ENCODE measurements at regions not wholly inside any gene's neighbourhood (a gene's known extent, or its start where the extent isn't known, plus 50 kb on each side); places are given as distances from the start of the nearest gene placed in this dataset.

DNA sequence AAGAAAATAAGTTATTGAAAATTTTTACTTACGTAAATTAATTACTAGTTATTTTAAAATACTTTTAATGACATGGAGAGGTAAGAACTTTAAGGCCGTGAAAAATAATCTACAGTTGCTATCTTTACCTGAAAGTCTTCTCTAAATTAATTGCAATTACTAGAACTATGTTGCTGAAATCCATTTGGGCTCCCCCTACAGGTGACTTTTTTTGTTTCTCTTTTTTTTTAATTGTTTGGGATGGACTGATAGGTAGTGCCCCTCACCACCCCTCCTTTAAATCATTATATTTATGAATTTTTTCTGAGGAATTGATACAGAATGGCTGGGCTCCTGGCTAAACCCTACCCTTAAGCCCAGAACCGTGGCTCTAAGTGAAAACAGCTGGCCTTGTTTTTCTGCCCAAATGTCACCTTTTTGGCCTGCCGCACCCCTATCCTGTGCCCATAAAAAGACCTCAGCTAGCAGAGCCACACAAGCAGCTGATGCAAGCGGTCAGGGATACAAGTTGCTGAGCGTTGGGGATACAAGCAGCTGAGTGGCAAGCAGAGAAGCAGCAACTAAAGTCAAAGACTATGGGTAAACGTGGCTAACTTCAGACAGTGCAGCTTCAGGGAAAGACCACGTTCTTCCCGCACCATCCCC is 315.2 kb upstream of the ACO1 start:
- CTCF ChIA-PET, result interaction anchor here (0.9 to 1.0 kb wide), 2 partner anchors 12 to 152 kb away, joined by 3 to 4 read pairs; no protein-coding TSS in a partner anchor
- no peaks in the 10 kb centered on the region for H3K9me2 ChIP-seq (ENCODE audit: insufficient read depth)
- no peak overlapping the region for H3K9ac ChIP-seq (ENCODE audit: low read length)
- RAD21 ChIA-PET (ENCODE audit: low non-redundant PET in 1 of 2, low total read pairs in 2 of 2, uncharacterized antibody in 2 of 2, unreplicated experiment in 2 of 2), result no interaction called here
- H3K79me2 ChIP-seq (ENCODE audit: insufficient read depth, low read length), result no peaks in the 10 kb centered on the region
- H3K4me3 ChIP-seq (replicated peaks in 1 of 2; ENCODE audit: low read depth in 1 of 2, low read length in 2 of 2), result no peak overlapping the region
- POLR2A ChIA-PET, result no interaction called here
- BruUV-seq (replicated peaks), result no TSS peak
- DNase-seq (ENCODE audit: low read depth, low spot score), result no peak
- H3K27me3 ChIP-seq (ENCODE audit: insufficient read depth, low read length), result no peaks in the 10 kb centered on the region
- ATAC-seq, result no peak
- H2AFZ ChIP-seq (ENCODE audit: low read depth, low read length, poor library complexity, severe bottlenecking), result no peak overlapping the region
- no peaks in the 10 kb centered on the region for H3K9me3 ChIP-seq (ENCODE audit: control insufficient read depth in 1 of 2, insufficient read depth in 1 of 2, low read depth in 1 of 2, low read length in 2 of 2)
- no peak overlapping the region for H3K4me2 ChIP-seq (ENCODE audit: low read length)
- H4K20me1 ChIP-seq (ENCODE audit: insufficient read depth), result no peaks in the 10 kb centered on the region
- H3K27ac ChIP-seq (ENCODE audit: low read depth, low read length), result no peak overlapping the region
- H3K4me1 ChIP-seq (ENCODE audit: control insufficient read depth in 1 of 2, insufficient read depth in 2 of 2, low read length in 2 of 2), result no peaks in the 10 kb centered on the region
- H3K36me3 ChIP-seq (ENCODE audit: control insufficient read depth in 1 of 2, insufficient read depth in 2 of 2, low read length in 2 of 2), result no peaks in the 10 kb centered on the region
- intact Hi-C loops (cut with micrococcal nuclease), result no loop called here
- TF ChIP-seq RAD21 (IDR thresholded peaks at IDR 0.05; ENCODE audit: low read depth), result no peak
- TF ChIP-seq, protein P1, sequence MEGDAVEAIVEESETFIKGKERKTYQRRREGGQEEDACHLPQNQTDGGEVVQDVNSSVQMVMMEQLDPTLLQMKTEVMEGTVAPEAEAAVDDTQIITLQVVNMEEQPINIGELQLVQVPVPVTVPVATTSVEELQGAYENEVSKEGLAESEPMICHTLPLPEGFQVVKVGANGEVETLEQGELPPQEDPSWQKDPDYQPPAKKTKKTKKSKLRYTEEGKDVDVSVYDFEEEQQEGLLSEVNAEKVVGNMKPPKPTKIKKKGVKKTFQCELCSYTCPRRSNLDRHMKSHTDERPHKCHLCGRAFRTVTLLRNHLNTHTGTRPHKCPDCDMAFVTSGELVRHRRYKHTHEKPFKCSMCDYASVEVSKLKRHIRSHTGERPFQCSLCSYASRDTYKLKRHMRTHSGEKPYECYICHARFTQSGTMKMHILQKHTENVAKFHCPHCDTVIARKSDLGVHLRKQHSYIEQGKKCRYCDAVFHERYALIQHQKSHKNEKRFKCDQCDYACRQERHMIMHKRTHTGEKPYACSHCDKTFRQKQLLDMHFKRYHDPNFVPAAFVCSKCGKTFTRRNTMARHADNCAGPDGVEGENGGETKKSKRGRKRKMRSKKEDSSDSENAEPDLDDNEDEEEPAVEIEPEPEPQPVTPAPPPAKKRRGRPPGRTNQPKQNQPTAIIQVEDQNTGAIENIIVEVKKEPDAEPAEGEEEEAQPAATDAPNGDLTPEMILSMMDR (IDR thresholded peaks at IDR 0.05 in 2 of 3, conservative IDR thresholded peaks at IDR 0.05 in 1 of 3; ENCODE audit: borderline replicate concordance in 1 of 3, insufficient read depth in 1 of 3, low read depth in 2 of 3, low read length in 2 of 3), result peak in 2 of 3 experiments; percentile 25 to 34; a peak in 3 of 6 replicates

DNA sequence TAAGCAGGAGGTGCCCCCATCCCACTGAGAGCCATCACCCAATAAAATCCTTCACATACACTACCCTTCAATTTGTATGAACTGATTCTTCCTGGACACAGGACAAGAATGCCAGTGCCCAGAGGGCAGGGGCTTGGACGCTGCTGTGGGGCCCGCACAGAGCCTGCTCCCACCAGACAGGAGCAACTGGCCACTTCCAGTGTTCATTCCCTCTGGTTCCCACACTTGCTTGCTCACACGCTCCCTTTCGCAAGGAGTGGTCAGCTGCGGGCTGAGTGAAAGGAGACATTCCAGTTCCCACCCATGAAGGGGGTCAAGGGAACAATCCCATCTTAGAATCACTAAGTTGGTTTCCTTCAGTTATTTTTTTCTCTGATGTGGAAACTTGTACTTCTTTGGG is 314.5 kb upstream of the ACO1 start:
- no peaks in the 10 kb centered on the region for H4K20me1 ChIP-seq (ENCODE audit: insufficient read depth)
- H3K4me3 ChIP-seq (replicated peaks in 1 of 2; ENCODE audit: low read depth in 1 of 2, low read length in 2 of 2), result no peak overlapping the region
- H3K36me3 ChIP-seq (ENCODE audit: control insufficient read depth in 1 of 2, insufficient read depth in 2 of 2, low read length in 2 of 2), result no peaks in the 10 kb centered on the region
- no peaks in the 10 kb centered on the region for H3K4me1 ChIP-seq (ENCODE audit: control insufficient read depth in 1 of 2, insufficient read depth in 2 of 2, low read length in 2 of 2)
- H3K27me3 ChIP-seq (ENCODE audit: insufficient read depth, low read length), result no peaks in the 10 kb centered on the region
- H3K9me2 ChIP-seq (ENCODE audit: insufficient read depth), result no peaks in the 10 kb centered on the region
- CTCF ChIA-PET, result no interaction called here
- no peak overlapping the region for H2AFZ ChIP-seq (ENCODE audit: low read depth, low read length, poor library complexity, severe bottlenecking)
- POLR2A ChIA-PET, result no interaction called here
- DNase-seq (ENCODE audit: low read depth, low spot score) (no peak), ATAC-seq (no peak)
- no peak overlapping the region for H3K4me2 ChIP-seq (ENCODE audit: low read length)
- RAD21 ChIA-PET (ENCODE audit: low non-redundant PET in 1 of 2, low total read pairs in 2 of 2, uncharacterized antibody in 2 of 2, unreplicated experiment in 2 of 2), result no interaction called here
- intact Hi-C loops (cut with micrococcal nuclease), result no loop called here
- H3K9ac ChIP-seq (ENCODE audit: low read length), result no peak overlapping the region
- H3K79me2 ChIP-seq (ENCODE audit: insufficient read depth, low read length), result no peaks in the 10 kb centered on the region
- H3K9me3 ChIP-seq (ENCODE audit: control insufficient read depth in 1 of 2, insufficient read depth in 1 of 2, low read depth in 1 of 2, low read length in 2 of 2), result no peaks in the 10 kb centered on the region
- no peak overlapping the region for H3K27ac ChIP-seq (ENCODE audit: low read depth, low read length)
- BruUV-seq (replicated peaks), result no TSS peak
- no peak for TF ChIP-seq TCF7L2 (IDR thresholded peaks at IDR 0.05; ENCODE audit: borderline replicate concordance, extremely low read depth, insufficient read depth, insufficient read length)
- no peak for TF ChIP-seq POLR2AphosphoS5 (IDR thresholded peaks at IDR 0.05; ENCODE audit: low read depth, low read length)
- no peak for TF ChIP-seq ELF1 (IDR thresholded peaks at IDR 0.05; ENCODE audit: borderline replicate concordance, low read depth)
- TF ChIP-seq SP1 (IDR thresholded peaks at IDR 0.05; ENCODE audit: low read depth), result no peak
- TF ChIP-seq SRF (IDR thresholded peaks at IDR 0.05; ENCODE audit: low read depth), result no peak
- TF ChIP-seq, protein P1 (IDR thresholded peaks at IDR 0.05 in 2 of 3, conservative IDR thresholded peaks at IDR 0.05 in 1 of 3; ENCODE audit: borderline replicate concordance in 1 of 3, insufficient read depth in 1 of 3, low read depth in 2 of 3, low read length in 2 of 3), result no peak
- TF ChIP-seq, protein P2, sequence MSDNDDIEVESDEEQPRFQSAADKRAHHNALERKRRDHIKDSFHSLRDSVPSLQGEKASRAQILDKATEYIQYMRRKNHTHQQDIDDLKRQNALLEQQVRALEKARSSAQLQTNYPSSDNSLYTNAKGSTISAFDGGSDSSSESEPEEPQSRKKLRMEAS (IDR thresholded peaks at IDR 0.05), result no peak
- TF ChIP-seq EZH2phosphoT487 (IDR thresholded peaks at IDR 0.05; ENCODE audit: borderline replicate concordance), result no peak
- no peak for TF ChIP-seq SIN3A (IDR thresholded peaks at IDR 0.05; ENCODE audit: low read depth)
- TF ChIP-seq, protein P3, sequence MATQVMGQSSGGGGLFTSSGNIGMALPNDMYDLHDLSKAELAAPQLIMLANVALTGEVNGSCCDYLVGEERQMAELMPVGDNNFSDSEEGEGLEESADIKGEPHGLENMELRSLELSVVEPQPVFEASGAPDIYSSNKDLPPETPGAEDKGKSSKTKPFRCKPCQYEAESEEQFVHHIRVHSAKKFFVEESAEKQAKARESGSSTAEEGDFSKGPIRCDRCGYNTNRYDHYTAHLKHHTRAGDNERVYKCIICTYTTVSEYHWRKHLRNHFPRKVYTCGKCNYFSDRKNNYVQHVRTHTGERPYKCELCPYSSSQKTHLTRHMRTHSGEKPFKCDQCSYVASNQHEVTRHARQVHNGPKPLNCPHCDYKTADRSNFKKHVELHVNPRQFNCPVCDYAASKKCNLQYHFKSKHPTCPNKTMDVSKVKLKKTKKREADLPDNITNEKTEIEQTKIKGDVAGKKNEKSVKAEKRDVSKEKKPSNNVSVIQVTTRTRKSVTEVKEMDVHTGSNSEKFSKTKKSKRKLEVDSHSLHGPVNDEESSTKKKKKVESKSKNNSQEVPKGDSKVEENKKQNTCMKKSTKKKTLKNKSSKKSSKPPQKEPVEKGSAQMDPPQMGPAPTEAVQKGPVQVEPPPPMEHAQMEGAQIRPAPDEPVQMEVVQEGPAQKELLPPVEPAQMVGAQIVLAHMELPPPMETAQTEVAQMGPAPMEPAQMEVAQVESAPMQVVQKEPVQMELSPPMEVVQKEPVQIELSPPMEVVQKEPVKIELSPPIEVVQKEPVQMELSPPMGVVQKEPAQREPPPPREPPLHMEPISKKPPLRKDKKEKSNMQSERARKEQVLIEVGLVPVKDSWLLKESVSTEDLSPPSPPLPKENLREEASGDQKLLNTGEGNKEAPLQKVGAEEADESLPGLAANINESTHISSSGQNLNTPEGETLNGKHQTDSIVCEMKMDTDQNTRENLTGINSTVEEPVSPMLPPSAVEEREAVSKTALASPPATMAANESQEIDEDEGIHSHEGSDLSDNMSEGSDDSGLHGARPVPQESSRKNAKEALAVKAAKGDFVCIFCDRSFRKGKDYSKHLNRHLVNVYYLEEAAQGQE (IDR thresholded peaks at IDR 0.05; ENCODE audit: low read depth), result no peak
